Subcutaneous abdominal adipose tissue (tissue), 5 donors: ENCODE measurements at regions not wholly inside any gene's neighbourhood (a gene's known extent, or its start where the extent isn't known, plus 50 kb on each side); places are given as distances from the start of the nearest gene placed in this dataset.

Source experiments
- H3K27ac ChIP-seq: one replicate; pipeline ENCODE4 v1.7.0; 2013; ENCODE audit warnings: low read depth, mild to moderate bottlenecking, inconsistent platforms, low read length, moderate library complexity
- H3K27me3 ChIP-seq, 5 donors: one replicate each; pipeline ENCODE4 v1.7.0; 2013; ENCODE audit warnings: low read length in 5 of 5, inconsistent platforms in 1 of 5; ENCODE audit not compliant: control insufficient read depth in 5 of 5, insufficient read depth in 4 of 5
- H3K36me3 ChIP-seq, 5 donors: one replicate each; pipeline ENCODE4 v1.7.0; 2013; ENCODE audit warnings: low read length in 5 of 5; ENCODE audit not compliant: control insufficient read depth in 5 of 5, insufficient read depth in 5 of 5
- H3K4me1 ChIP-seq, 5 donors: one replicate each; pipeline ENCODE4 v1.7.0; 2013; ENCODE audit warnings: low read length in 5 of 5, mild to moderate bottlenecking in 3 of 5, moderate library complexity in 1 of 5; ENCODE audit not compliant: control insufficient read depth in 5 of 5, insufficient read depth in 5 of 5
- H3K4me3 ChIP-seq, 5 donors: one replicate each; pipeline ENCODE4 v1.7.0; 2013; ENCODE audit warnings: low read length in 5 of 5, low read depth in 1 of 5
- H3K9ac ChIP-seq, 5 donors: one replicate each; pipeline ENCODE4 v1.7.0; 2013; ENCODE audit warnings: low read length in 5 of 5, mild to moderate bottlenecking in 4 of 5, moderate library complexity in 3 of 5
- H3K9me3 ChIP-seq, 5 donors: one replicate each; pipeline ENCODE4 v1.7.0; 2013; ENCODE audit warnings: low read length in 5 of 5; ENCODE audit not compliant: control insufficient read depth in 5 of 5
- donor health status: healthy.
- donor health status: healthy.
- donor health status: healthy.
- donor health status: healthy.
- donor health status: healthy.

DNA sequence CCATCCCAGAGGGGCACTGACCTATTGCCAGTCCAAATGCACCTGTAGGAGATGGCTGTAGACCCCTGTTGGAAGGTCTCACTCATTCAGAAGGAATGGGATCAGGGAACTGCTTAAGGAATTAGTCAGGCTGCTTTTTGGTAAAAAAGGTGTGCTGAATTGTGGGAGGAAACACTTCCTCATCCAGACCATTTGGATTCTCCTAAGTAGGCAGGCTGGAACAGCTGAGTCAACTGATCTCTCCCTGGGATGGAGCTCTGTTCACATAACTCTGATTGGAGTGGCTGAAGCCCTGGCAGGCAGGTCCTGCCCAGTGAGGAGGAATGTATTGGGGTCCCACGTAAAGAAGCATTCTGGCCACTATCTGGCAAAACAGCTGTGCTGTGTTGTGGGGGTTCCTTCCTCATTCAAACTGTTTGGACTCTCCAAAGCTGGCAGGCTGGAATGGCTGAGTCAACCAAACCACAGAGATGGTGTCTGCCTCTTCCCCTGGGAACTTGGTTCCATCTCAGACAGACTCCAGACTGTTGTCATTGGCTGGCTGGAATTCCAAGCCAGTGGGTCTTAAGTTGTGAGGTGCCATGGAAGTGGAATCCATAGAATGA, 70.7 kb upstream of the PDC start:
- no peaks in the 10 kb centered on the region for H3K27me3 ChIP-seq
- H3K36me3 ChIP-seq: no peaks in the 10 kb centered on the region
- no peak overlapping the region for H3K27ac ChIP-seq
- no peak overlapping the region for H3K9ac ChIP-seq
- no peak overlapping the region for H3K4me3 ChIP-seq
- H3K4me1 ChIP-seq: peaks cover 0 to 14% (median 3%) of the 10 kb centered on the region in 5 donors
- no peaks in the 10 kb centered on the region for H3K9me3 ChIP-seq

DNA sequence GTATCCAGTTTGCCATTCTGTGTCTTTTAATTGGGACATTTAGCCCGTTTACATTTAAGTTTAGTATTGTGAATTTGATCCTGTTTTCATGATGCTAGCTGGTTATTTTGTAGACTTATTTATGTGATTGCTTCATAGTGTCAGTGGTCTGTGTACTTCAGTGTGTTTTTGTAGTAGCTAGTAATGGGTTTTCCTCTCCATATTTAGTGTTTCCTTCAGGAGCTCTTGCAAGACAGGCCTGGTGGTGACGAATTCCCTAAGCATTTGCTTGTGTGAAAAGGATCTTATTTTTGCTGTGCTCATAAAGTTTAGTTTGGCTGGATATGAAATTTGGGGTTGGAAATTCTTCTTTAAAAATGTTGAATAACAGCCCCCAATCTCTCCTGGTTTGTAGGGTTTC, 69.2 kb upstream of the PDC start:
- Histone ChIP-seq H3K27me3 (no peaks in the 10 kb centered on the region), H3K9me3 (peaks cover 0 to 4% (median 0%) of the 10 kb centered on the region in 5 donors), H3K9ac (no peak overlapping the region)

DNA sequence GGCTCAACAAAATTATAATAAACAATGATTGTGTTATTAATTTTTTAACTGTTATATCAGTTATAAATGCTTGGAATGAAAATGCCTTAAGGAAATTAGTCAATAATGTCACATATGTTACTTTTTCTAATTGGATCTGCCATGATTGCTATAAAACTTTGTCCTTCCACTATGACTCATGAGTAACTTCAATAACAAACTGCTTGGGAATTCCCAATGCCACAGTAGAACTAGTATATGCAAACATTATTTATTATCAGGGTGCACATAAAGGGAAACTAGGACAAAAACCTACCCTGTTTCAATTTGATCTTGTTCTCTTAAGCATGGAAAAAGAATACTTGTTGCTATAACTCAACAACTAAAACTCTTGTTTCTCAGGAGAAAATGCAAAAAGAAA, 59.1 kb upstream of the PDC start:
- no peaks in the 10 kb centered on the region for H3K36me3 ChIP-seq
- no peaks in the 10 kb centered on the region for H3K27me3 ChIP-seq
- H3K4me1 ChIP-seq: no peaks in the 10 kb centered on the region
- H3K27ac ChIP-seq: no peak overlapping the region
- no peak overlapping the region for H3K4me3 ChIP-seq
- H3K9ac ChIP-seq: no peak overlapping the region
- H3K9me3 ChIP-seq: peaks cover 0 to 12% (median 10%) of the 10 kb centered on the region in 5 donors

More for the DNA sequence above, 69.2 kb upstream of the PDC start:
- H3K4me1 ChIP-seq: no peaks in the 10 kb centered on the region
- no peak overlapping the region for H3K4me3 ChIP-seq
- no peaks in the 10 kb centered on the region for H3K36me3 ChIP-seq
- no peak overlapping the region for H3K27ac ChIP-seq

DNA sequence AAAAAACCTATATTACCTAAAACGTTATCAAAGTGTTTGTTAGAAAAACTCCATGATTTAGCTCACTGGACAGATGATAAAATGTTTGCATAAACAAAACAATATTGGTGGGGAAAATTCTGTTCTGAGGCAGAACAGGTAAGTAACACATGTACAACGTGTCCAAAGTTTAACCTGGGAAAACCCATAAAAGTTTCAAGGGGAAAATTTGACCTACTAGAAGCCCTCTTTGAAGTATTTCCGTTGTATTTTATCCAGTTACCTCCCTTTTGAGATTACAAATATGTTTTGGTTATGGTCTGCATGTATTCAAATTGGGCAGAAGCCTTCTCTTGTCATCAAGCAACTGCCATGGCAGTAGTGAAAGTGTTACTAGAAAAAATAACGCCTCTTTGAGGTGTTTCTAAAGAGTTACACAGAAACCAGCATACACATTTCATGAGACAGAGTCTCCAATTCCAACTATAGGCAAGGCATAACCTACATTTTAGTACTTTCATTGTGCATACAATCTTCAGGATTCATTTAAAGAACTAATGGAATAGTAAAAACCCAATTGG, 58.0 kb upstream of the PDC start:
- Histone ChIP-seq H3K27me3 (no peaks in the 10 kb centered on the region), H3K4me1 (no peaks in the 10 kb centered on the region), H3K27ac (no peak overlapping the region), H3K4me3 (no peak overlapping the region), H3K9ac (no peak overlapping the region), H3K36me3 (no peaks in the 10 kb centered on the region), H3K9me3 (peaks cover 0 to 7% (median 6%) of the 10 kb centered on the region in 5 donors)

DNA sequence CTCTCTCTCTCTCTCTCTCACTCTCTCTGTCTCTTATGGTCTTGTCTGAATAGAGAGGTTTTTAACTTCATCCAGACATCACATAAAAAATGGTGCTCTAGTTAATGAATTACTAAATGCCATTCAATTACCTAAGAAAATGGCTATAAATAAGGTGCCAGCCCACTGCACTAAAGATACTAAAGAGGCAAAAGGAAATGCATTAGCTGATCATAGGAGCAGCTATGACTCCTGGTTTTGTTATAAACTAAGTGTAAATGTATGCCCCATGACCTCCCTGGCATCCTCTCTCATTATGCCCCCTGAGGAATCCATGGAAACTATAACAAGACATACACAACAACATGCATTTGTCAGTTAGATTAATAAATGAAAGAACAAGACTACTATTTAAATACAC, 57.5 kb upstream of the PDC start:
- Histone ChIP-seq H3K4me1 (no peaks in the 10 kb centered on the region), H3K27me3 (no peaks in the 10 kb centered on the region)

DNA sequence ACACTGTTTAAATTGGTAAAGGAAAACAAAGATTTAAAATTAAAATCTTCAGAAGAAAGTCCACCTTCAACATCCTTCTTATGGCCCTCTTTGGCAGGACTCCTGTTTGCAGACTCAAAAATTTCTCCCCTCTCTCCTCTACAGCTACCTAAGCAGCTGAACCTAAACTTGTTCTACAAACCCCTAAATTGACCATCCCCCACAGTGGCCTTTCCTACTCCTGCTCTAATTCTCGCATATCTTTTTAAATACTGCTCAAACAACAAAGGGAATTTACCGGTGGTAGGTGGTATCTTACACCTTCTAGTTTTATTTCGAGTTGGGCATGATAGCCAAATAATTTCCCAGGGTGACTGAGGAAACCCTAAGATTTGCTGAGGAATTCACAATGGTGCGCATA, 53.5 kb upstream of the PDC start:
- no peaks in the 10 kb centered on the region for H3K36me3 ChIP-seq
- H3K27ac ChIP-seq: no peak overlapping the region
- no peak overlapping the region for H3K4me3 ChIP-seq
- H3K9me3 ChIP-seq: no peaks in the 10 kb centered on the region
- no peak overlapping the region for H3K9ac ChIP-seq
- H3K4me1 ChIP-seq: no peaks in the 10 kb centered on the region
- no peaks in the 10 kb centered on the region for H3K27me3 ChIP-seq

More for the DNA sequence above, 57.5 kb upstream of the PDC start:
- no peaks in the 10 kb centered on the region for H3K36me3 ChIP-seq
- peaks cover 0 to 2% (median under 1%) of the 10 kb centered on the region in 5 donors for H3K9me3 ChIP-seq
- H3K27ac ChIP-seq: no peak overlapping the region
- no peak overlapping the region for H3K4me3 ChIP-seq
- H3K9ac ChIP-seq: no peak overlapping the region

DNA sequence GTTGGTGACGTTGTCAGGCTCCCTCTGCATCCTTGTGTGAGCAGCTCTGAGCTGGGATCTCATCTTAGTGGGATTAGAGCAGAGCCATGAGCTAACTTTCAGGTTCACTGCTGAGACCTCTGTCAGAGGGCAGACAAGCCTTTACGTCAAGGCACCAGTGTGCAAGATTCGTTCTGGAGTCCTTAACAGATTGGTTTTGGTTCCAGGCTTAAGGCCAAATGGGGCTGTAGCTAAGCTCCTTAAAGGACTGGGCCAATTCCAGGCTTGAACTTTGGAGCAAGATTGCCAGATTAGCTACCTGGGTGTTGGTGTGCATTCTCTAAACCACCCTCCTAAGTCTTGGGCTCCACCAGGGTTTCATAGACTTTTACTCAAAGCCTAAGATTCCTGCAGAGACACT, 52.6 kb upstream of the PDC start:
- no peaks in the 10 kb centered on the region for H3K9me3 ChIP-seq
- H3K4me3 ChIP-seq: no peak overlapping the region
- H3K27me3 ChIP-seq: no peaks in the 10 kb centered on the region
- no peak overlapping the region for H3K27ac ChIP-seq
- H3K9ac ChIP-seq: no peak overlapping the region
- no peaks in the 10 kb centered on the region for H3K4me1 ChIP-seq
- no peaks in the 10 kb centered on the region for H3K36me3 ChIP-seq

DNA sequence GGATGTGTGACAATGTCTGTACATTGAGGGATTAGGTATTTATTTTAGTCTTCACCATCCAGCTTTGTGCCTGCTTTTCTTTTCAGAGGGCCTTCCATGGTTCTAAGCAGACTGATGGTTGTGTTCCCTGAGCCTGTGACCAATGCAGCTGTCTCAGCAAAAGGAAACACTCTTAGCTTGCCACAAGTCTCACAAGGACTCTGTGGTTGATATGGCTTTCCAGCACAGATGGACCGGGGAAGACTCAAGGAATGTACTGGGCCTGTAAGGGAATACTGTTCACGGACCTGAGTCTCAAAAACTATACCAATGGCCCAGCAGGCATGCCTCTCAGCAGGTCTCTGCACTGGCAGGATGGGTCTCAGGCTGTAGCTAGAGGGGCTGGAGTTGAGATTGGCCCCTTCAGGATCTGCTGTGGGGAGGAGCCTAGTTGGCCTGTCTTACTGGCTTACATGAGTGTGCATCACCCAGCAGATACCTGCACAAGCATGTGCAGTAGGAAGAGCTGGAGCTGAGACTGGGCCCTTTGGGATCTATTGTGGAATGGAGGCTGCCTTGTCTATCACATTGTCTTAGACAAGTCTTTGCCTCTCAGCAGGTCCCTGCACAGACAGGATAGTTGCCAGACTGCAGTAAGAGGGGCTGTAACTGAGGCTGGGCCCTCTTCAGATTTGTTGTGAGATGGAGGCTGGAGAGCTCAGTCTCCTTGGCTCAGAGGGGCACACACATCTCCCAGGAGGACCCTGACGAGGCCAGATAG, 52.0 kb upstream of the PDC start:
- Histone ChIP-seq H3K27me3 (no peaks in the 10 kb centered on the region), H3K9ac (no peak overlapping the region), H3K27ac (no peak overlapping the region), H3K9me3 (no peaks in the 10 kb centered on the region), H3K4me3 (no peak overlapping the region), H3K36me3 (no peaks in the 10 kb centered on the region), H3K4me1 (no peaks in the 10 kb centered on the region)

DNA sequence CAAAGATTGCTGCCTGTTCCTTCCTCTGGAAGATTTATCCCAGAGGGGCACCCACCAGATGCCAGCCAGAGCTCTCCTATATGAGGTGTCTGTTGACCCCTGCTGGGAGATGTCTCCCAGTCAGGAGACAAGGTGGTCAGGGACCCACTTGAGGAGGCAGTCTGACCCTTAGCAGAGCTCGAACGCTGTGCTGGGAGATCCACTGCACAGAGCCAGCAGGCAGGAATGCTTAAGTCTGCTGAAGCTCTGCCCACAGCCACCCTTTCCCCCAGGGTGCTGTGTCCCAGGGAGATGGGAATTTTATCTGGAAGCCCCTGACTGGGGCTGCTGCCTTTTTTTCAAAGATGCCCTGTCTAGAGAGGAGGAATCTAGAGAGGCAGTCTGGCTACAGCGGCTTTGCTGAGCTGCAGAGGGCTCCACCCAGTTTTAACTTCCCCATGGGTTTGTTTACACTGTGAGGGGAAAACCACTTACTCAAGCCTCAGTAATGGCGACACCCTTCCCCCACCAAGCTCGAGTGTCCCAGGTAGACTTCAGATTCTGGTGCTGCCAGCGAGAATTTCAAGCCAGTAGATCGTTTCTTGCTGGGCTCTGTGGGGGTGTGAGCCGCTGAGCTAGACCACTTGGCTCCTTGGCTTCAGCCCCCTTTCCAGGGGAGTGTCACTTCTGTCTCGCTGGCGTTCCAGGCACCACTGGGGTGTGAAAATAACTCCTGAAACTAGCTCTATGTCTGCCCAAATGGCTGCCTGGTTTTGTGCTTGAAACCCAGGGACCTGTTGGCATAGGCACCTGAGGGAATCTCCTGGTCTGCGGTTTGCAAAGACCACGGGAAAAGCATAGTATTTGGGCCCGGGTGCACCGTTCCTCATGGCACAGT, 51.1 kb upstream of the PDC start:
- no peaks in the 10 kb centered on the region for H3K4me1 ChIP-seq
- no peak overlapping the region for H3K27ac ChIP-seq
- no peaks in the 10 kb centered on the region for H3K9me3 ChIP-seq
- no peaks in the 10 kb centered on the region for H3K36me3 ChIP-seq
- no peak overlapping the region for H3K9ac ChIP-seq
- peak overlapping the region in 2 of 5 donors; percentile 29 to 37 for H3K4me3 ChIP-seq
- no peaks in the 10 kb centered on the region for H3K27me3 ChIP-seq
